Tibial nerve (tissue), 4 donors: ENCODE measurements at regions not wholly inside any gene's neighbourhood (a gene's known extent, or its start where the extent isn't known, plus 50 kb on each side); places are given as distances from the start of the nearest gene placed in this dataset.

Experiments
- EP300 ChIP-seq, 2 donors: sonication (generic); formaldehyde crosslinking; IDR thresholded peaks; one replicate each; pipeline ENCODE4 v1.6.1; 2017; ENCODE audit warnings: antibody characterized with exemption in 2 of 2, mild to moderate bottlenecking in 1 of 2
- POLR2A ChIP-seq, 2 donors: fragments of 450-650 bp; IDR thresholded peaks; one replicate each; pipeline ENCODE4 v1.6.1; 2017; ENCODE audit warnings: antibody characterized with exemption in 2 of 2, mild to moderate bottlenecking in 2 of 2, moderate library complexity in 2 of 2
- TF ChIP-seq, protein P1 (sequence below), 5 experiments: fragments of 200-600 bp in 3 of 5; fragments of 450-650 bp in 2 of 5; sonication (generic) in 3 of 5; IDR thresholded peaks; one replicate each; pipeline ENCODE4 v1.5.1; 2016 to 2019; ENCODE audit warnings: antibody characterized with exemption in 5 of 5, mild to moderate bottlenecking in 3 of 5, moderate library complexity in 2 of 5

DNA sequence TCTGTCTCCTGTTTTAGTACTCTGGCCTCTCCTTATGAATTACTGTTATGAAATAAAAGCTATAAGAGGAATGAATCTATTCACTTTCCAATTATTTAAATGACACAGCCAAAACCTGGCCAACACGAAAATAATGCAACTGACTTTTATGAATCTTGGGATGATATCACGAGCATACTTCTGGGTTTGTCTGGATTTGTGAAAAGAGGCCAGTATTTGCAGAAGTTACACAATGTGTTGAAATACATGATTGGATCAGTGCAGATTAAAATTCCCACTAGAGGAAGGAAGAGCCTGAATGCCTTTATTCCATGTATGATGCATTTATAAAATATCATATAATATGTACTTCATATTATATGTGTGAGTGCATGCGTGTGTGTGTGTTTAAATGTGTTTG lies 418.2 kb downstream of the GRB14 start:
- TF ChIP-seq, protein P1, sequence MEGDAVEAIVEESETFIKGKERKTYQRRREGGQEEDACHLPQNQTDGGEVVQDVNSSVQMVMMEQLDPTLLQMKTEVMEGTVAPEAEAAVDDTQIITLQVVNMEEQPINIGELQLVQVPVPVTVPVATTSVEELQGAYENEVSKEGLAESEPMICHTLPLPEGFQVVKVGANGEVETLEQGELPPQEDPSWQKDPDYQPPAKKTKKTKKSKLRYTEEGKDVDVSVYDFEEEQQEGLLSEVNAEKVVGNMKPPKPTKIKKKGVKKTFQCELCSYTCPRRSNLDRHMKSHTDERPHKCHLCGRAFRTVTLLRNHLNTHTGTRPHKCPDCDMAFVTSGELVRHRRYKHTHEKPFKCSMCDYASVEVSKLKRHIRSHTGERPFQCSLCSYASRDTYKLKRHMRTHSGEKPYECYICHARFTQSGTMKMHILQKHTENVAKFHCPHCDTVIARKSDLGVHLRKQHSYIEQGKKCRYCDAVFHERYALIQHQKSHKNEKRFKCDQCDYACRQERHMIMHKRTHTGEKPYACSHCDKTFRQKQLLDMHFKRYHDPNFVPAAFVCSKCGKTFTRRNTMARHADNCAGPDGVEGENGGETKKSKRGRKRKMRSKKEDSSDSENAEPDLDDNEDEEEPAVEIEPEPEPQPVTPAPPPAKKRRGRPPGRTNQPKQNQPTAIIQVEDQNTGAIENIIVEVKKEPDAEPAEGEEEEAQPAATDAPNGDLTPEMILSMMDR (IDR thresholded peaks at IDR 0.05), result no peak
- no peak for TF ChIP-seq POLR2A (IDR thresholded peaks at IDR 0.05)
- TF ChIP-seq EP300 (IDR thresholded peaks at IDR 0.05), result no peak
